SK-N-SH (cell line): ENCODE measurements at regions not wholly inside any gene's neighbourhood (a gene's known extent, or its start where the extent isn't known, plus 50 kb on each side); places are given as distances from the start of the nearest gene placed in this dataset.

Experiments
- CTCF ChIP-seq: fragments of 200-600 bp; sonication (generic); IDR thresholded peaks from 2 replicates; pipeline ENCODE4 v1.6.1; 2017; ENCODE audit warnings: antibody characterized with exemption, mild to moderate bottlenecking, moderate library complexity
- EZH2phosphoT487 ChIP-seq: fragments of 200-600 bp; sonication (generic); IDR thresholded peaks from 2 replicates; pipeline ENCODE4 v1.6.1; 2017; ENCODE audit warnings: low read depth, mixed run types, mild to moderate bottlenecking, antibody characterized with exemption, moderate library complexity, borderline replicate concordance
- MEF2A ChIP-seq: IDR thresholded peaks from 2 replicates; pipeline ENCODE4 v1.4.0; 2012; ENCODE audit warnings: low read depth, borderline replicate concordance
- POLR2AphosphoS5 ChIP-seq: IDR thresholded peaks from 2 replicates; pipeline ENCODE4 v1.6.1; 2012; ENCODE audit warnings: low read depth, low read length
- USF2 ChIP-seq: fragments of 150-350 bp; IDR thresholded peaks from 2 replicates; pipeline ENCODE4 v1.6.1; 2017; ENCODE audit warnings: antibody characterized with exemption, low read length, low read depth, borderline replicate concordance

- no peak for TF ChIP-seq EZH2phosphoT487
- TF ChIP-seq POLR2AphosphoS5 = no peak
- no peak for TF ChIP-seq USF2
- TF ChIP-seq CTCF = peak; percentile 72
- TF ChIP-seq MEF2A = no peak
These were observed 103.7 kb upstream of the NFIA start for GRCh38 chr1:60978421-60979357.
